GM12878 (cell line): ENCODE measurements at regions not wholly inside any gene's neighbourhood (a gene's known extent, or its start where the extent isn't known, plus 50 kb on each side); places are given as distances from the start of the nearest gene placed in this dataset.
A peak's percentile ranks its signal among the peaks of the same experiment; 100 is the strongest.

Experiments used
- ATAC-seq: fragments of 200-7000 bp; cut with Tn5 transposase; 3 replicates; pipeline ENCODE4 v1.9.1; 2020; ENCODE audit warnings: mild to moderate bottlenecking, moderate library complexity
- BruUV-seq: library from RNA; stranded (reverse); fragments of 400-500 nt; replicated peaks from 2 replicates; lab custom pipeline; 2021; lab: Mats Ljungman, UMichigan
- CTCF ChIA-PET: fragments of 300-600 bp; sonication (Branson Sonifier 250); formaldehyde crosslinking; extraction: SDS; loops from one replicate; lab custom pipeline; 2021; ENCODE audit warnings: inconsistent platforms; lab: Yijun Ruan, JAX
- POLR2A ChIA-PET: fragments of 350-600 bp; formaldehyde crosslinking; extraction: SDS; loops from one replicate; lab custom pipeline; 2021; ENCODE audit warnings: inconsistent platforms; lab: Charles Lee
- RAD21 ChIA-PET: fragments of 300-600 bp; sonication (Branson Sonifier 250); formaldehyde crosslinking; loops from one replicate; lab custom pipeline; 2023; ENCODE audit warnings: antibody characterized with exemption; ENCODE audit not compliant: unreplicated experiment; lab: Charles Lee
- SMC1A ChIA-PET: fragments of 300-600 bp; sonication (Branson Sonifier 250); formaldehyde crosslinking; loops from one replicate; lab custom pipeline; 2023; ENCODE audit not compliant: unreplicated experiment, uncharacterized antibody; lab: Charles Lee
- DNase-seq: peaks from one replicate; pipeline ENCODE4 v3.0.0-alpha.2; 2011; ENCODE audit warnings: low read depth, low spot score
- FAIRE-seq: peaks from 3 replicates; lab custom pipeline; 2011; peaks lifted over from hg19 to GRCh38; lab: Jason Lieb, UNC
- H2AFZ ChIP-seq: 2 replicates; pipeline ENCODE4 v1.6.0; 2011; ENCODE audit warnings: low read depth, low read length, control low read depth; ENCODE audit not compliant: control insufficient read depth
- H3K27ac ChIP-seq: 2 replicates; pipeline ENCODE4 v1.5.1; 2011; ENCODE audit warnings: control low read depth; ENCODE audit not compliant: control insufficient read depth, insufficient read depth
- H3K27me3 ChIP-seq, 2 experiments: replicated peaks in 1 of 2; 2 replicates each; pipeline versions ENCODE4 v1.6.0 to v1.6.1; 2011; ENCODE audit warnings: low read length in 1 of 2; ENCODE audit not compliant: control insufficient read depth in 2 of 2, insufficient read depth in 2 of 2
- H3K36me3 ChIP-seq, 2 experiments: 2 replicates each; pipeline ENCODE4 v1.5.1; 2011; ENCODE audit warnings: low read length in 1 of 2; ENCODE audit not compliant: control insufficient read depth in 2 of 2, insufficient read depth in 2 of 2
- H3K4me1 ChIP-seq: 2 replicates; pipeline ENCODE4 v1.6.1; 2011; ENCODE audit warnings: mild to moderate bottlenecking, low read length, moderate library complexity, mixed read lengths; ENCODE audit not compliant: control insufficient read depth, insufficient read depth
- H3K4me2 ChIP-seq: 2 replicates; pipeline ENCODE4 v1.6.0; 2011; ENCODE audit warnings: control low read depth; ENCODE audit not compliant: control insufficient read depth, insufficient read depth
- H3K4me3 ChIP-seq: fragments of 200-600 bp; sonication (generic); 2 replicates; pipeline ENCODE4 v1.5.1; 2016
- H3K79me2 ChIP-seq: 2 replicates; pipeline ENCODE4 v1.6.0; 2011; ENCODE audit warnings: low read length; ENCODE audit not compliant: control insufficient read depth, insufficient read depth
- H3K9ac ChIP-seq: 2 replicates; pipeline ENCODE4 v1.8.0; 2011; ENCODE audit warnings: low read length, control low read depth, mixed read lengths; ENCODE audit not compliant: control insufficient read depth, insufficient read depth
- H3K9me3 ChIP-seq: replicated peaks from 3 replicates; pipeline ENCODE4 v1.5.1; 2011; ENCODE audit warnings: mild to moderate bottlenecking, low read length; ENCODE audit not compliant: control insufficient read depth, insufficient read depth
- H4K20me1 ChIP-seq: 2 replicates; pipeline ENCODE4 v1.6.0; 2011; ENCODE audit not compliant: control insufficient read depth, insufficient read depth
- BACH1 ChIP-seq: fragments of 450-650 bp; IDR thresholded peaks from 2 replicates; pipeline ENCODE4 v1.6.1; 2017; ENCODE audit warnings: mild to moderate bottlenecking, borderline replicate concordance
- CBX3 ChIP-seq: fragments of 200-600 bp; sonication (generic); IDR thresholded peaks from 2 replicates; pipeline ENCODE4 v1.6.1; 2016; ENCODE audit warnings: low read depth, borderline replicate concordance
- CEBPB ChIP-seq, 2 experiments: fragments of 150-350 bp in 1 of 2; IDR thresholded peaks; 2 replicates each; pipeline ENCODE4 v1.6.1; 2012 to 2014; ENCODE audit warnings: low read depth in 2 of 2, low read length in 2 of 2, borderline replicate concordance in 1 of 2, inconsistent platforms in 1 of 2
- CHD2 ChIP-seq: IDR thresholded peaks from 2 replicates; pipeline ENCODE4 v1.6.1; 2011; ENCODE audit warnings: low read depth, low read length, improper control_type of control experiment, borderline replicate concordance
- CREM ChIP-seq: IDR thresholded peaks from 2 replicates; pipeline ENCODE4 v1.6.1; 2014; ENCODE audit warnings: antibody characterized with exemption, low read depth
- EED ChIP-seq: sonication (generic); IDR thresholded peaks from 2 replicates; pipeline ENCODE4 v1.6.1; 2016; ENCODE audit warnings: antibody characterized with exemption, low read depth
- EGR1 ChIP-seq, 2 experiments: IDR thresholded peaks; 1 replicate in 1 of 2; 2 replicates in 1 of 2; pipeline ENCODE4 v1.6.1; 2011 to 2012; ENCODE audit warnings: low read depth in 2 of 2, low read length in 2 of 2, borderline replicate concordance in 1 of 2, mild to moderate bottlenecking in 1 of 2, moderate library complexity in 1 of 2
- EP300 ChIP-seq, 2 experiments: fragments of 150-350 bp in 1 of 2; IDR thresholded peaks; 2 replicates each; pipeline ENCODE4 v1.6.1; 2011 to 2012; ENCODE audit warnings: low read depth in 2 of 2, low read length in 2 of 2, borderline replicate concordance in 1 of 2, improper control_type of control experiment in 1 of 2, inconsistent platforms in 1 of 2; ENCODE audit not compliant: control insufficient read depth in 1 of 2
- JUNB ChIP-seq: IDR thresholded peaks from 2 replicates; pipeline ENCODE4 v1.6.1; 2016; ENCODE audit warnings: antibody characterized with exemption, mild to moderate bottlenecking
- NFIC ChIP-seq: IDR thresholded peaks from 2 replicates; pipeline ENCODE4 v1.6.1; 2012; ENCODE audit warnings: low read depth, mild to moderate bottlenecking, inconsistent platforms, low read length, moderate library complexity
- POLR2AphosphoS2 ChIP-seq: IDR thresholded peaks from 2 replicates; pipeline ENCODE4 v1.6.1; 2011; ENCODE audit warnings: low read depth, mild to moderate bottlenecking, low read length, improper control_type of control experiment, moderate library complexity
- SMAD1 ChIP-seq: fragments of 450-650 bp; IDR thresholded peaks from 2 replicates; pipeline ENCODE4 v1.6.1; 2018; ENCODE audit warnings: mild to moderate bottlenecking, low read depth; ENCODE audit not compliant: partially characterized antibody
- SREBF2 ChIP-seq: IDR thresholded peaks from 2 replicates; pipeline ENCODE4 v1.6.1; 2012; ENCODE audit warnings: mild to moderate bottlenecking, low read length
- TCF3 ChIP-seq: IDR thresholded peaks from 2 replicates; pipeline ENCODE4 v1.6.1; 2012; ENCODE audit warnings: low read depth, mild to moderate bottlenecking, low read length, borderline replicate concordance; ENCODE audit not compliant: insufficient read depth
- ZBTB11 ChIP-seq: fragments of 450-650 bp; formaldehyde crosslinking; IDR thresholded peaks from 2 replicates; pipeline ENCODE4 v1.5.0; 2022; ENCODE audit warnings: mild to moderate bottlenecking, missing genetic modification characterization
- WGBS: methylation state at CpG from one replicate; pipeline ENCODE4 v1.1.6; 2016; ENCODE audit warnings: low lambda C conversion rate; ENCODE audit not compliant: insufficient replicate concordance, insufficient coverage; ENCODE audit errors: missing lambda C conversion rate; 5-methylcytosine and 5-hydroxymethylcytosine counted together
- in situ Hi-C: fragments of 300-500 bp; cut with MboI; formaldehyde crosslinking; loops from 9 replicates; pipeline ENCODE4 v1.14.3; 2018; ENCODE audit warnings: mixed read lengths
- intact Hi-C: fragments of 100-400 bp; cut with micrococcal nuclease; formaldehyde crosslinking; loops from one replicate; pipeline ENCODE4 v1.14.2; 2022; ENCODE audit not compliant: unreplicated experiment
- TF ChIP-seq, protein P1 (sequence below): fragments of 450-650 bp; IDR thresholded peaks from 2 replicates; pipeline ENCODE4 v1.6.1; 2016; ENCODE audit warnings: mild to moderate bottlenecking
- TF ChIP-seq, protein P2 (sequence below): fragments of 450-650 bp; formaldehyde crosslinking; IDR thresholded peaks from 2 replicates; pipeline ENCODE4 v1.4.0; 2022; ENCODE audit warnings: mild to moderate bottlenecking, moderate library complexity

DNA sequence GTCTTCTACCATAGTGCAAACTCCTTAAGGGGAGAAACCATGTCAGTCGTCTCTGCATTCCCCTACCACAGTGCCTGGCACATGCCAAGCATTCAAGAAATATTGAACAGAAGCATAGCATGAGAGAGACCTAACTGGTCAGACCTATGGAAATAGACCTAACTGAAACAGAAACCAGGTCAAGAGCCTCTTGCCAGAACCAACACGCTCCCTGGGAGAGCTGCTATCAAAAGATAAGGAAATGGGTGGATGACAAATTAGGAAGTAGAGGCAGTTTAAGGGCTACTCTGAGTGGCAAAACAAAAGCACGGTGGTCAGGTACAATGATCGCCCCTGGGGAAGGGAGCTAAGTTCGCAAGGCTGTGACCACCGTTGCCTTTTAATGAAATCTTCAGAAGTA, 66.0 kb upstream of the SMIM15 start:
- in situ Hi-C loops = no loop called here
- TF ChIP-seq, protein P1, sequence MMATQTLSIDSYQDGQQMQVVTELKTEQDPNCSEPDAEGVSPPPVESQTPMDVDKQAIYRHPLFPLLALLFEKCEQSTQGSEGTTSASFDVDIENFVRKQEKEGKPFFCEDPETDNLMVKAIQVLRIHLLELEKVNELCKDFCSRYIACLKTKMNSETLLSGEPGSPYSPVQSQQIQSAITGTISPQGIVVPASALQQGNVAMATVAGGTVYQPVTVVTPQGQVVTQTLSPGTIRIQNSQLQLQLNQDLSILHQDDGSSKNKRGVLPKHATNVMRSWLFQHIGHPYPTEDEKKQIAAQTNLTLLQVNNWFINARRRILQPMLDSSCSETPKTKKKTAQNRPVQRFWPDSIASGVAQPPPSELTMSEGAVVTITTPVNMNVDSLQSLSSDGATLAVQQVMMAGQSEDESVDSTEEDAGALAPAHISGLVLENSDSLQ = no peak
- TF ChIP-seq EGR1 (IDR thresholded peaks at IDR 0.05; ENCODE audit: borderline replicate concordance in 1 of 2, low read depth in 2 of 2, low read length in 2 of 2) = no peak
- TF ChIP-seq, protein P2, sequence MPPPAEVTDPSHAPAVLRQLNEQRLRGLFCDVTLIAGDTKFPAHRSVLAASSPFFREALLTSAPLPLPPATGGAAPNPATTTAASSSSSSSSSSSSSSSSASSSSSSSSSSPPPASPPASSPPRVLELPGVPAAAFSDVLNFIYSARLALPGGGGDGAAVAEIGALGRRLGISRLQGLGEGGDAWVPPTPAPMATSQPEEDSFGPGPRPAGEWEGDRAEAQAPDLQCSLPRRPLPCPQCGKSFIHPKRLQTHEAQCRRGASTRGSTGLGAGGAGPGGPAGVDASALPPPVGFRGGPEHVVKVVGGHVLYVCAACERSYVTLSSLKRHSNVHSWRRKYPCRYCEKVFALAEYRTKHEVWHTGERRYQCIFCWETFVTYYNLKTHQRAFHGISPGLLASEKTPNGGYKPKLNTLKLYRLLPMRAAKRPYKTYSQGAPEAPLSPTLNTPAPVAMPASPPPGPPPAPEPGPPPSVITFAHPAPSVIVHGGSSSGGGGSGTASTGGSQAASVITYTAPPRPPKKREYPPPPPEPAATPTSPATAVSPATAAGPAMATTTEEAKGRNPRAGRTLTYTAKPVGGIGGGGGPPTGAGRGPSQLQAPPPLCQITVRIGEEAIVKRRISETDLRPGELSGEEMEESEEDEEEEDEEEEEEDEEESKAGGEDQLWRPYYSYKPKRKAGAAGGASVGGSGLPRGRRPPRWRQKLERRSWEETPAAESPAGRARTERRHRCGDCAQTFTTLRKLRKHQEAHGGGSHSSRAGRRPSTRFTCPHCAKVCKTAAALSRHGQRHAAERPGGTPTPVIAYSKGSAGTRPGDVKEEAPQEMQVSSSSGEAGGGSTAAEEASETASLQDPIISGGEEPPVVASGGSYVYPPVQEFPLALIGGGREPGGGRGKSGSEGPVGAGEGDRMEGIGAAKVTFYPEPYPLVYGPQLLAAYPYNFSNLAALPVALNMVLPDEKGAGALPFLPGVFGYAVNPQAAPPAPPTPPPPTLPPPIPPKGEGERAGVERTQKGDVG (CRISPR knock-in tag) = no peak
- no peak for TF ChIP-seq CEBPB (IDR thresholded peaks at IDR 0.05; ENCODE audit: borderline replicate concordance in 1 of 2, low read depth in 2 of 2, low read length in 2 of 2)
- no peak for TF ChIP-seq SREBF2
- no peak for TF ChIP-seq EP300 (IDR thresholded peaks at IDR 0.05; ENCODE audit: borderline replicate concordance in 1 of 2, control insufficient read depth in 1 of 2, low read depth in 2 of 2, low read length in 2 of 2)
- no peak for TF ChIP-seq JUNB
- no peak for TF ChIP-seq TCF3
- no peak for TF ChIP-seq CREM
- no peak for TF ChIP-seq NFIC
- no peak for TF ChIP-seq CHD2
- TF ChIP-seq ZBTB11 = no peak
- no peak for TF ChIP-seq SMAD1
- TF ChIP-seq BACH1 = no peak
- no peak for TF ChIP-seq POLR2AphosphoS2
- no peak for TF ChIP-seq CBX3
- TF ChIP-seq EED = no peak

More for the DNA sequence above, 66.0 kb upstream of the SMIM15 start:
- WGBS = 23% methylated on average over 6 of the region's 6 CpGs
- no peak overlapping the region for H3K9ac ChIP-seq
- peaks cover 10% of the 10 kb centered on the region; the same call in 1 of the 2 replicates for H3K4me1 ChIP-seq
- no peak overlapping the region for H3K4me2 ChIP-seq
- DNase-seq (no peak), FAIRE-seq (peak; percentile 49), ATAC-seq (peak; percentile 25; the same call in 2 of the 3 replicates)
- no peak overlapping the region for H3K27ac ChIP-seq
- H3K9me3 ChIP-seq = peaks cover 2% of the 10 kb centered on the region; the same call in 2 of the 3 replicates
- CTCF ChIA-PET = no interaction called here
- H4K20me1 ChIP-seq = no peaks in the 10 kb centered on the region
- H2AFZ ChIP-seq = no peak overlapping the region
- H3K4me3 ChIP-seq = no peak overlapping the region
- intact Hi-C loops = no loop called here
- H3K27me3 ChIP-seq = no peaks in the 10 kb centered on the region
- no peaks in the 10 kb centered on the region for H3K79me2 ChIP-seq
- RAD21 ChIA-PET = interaction anchor here (0.9 to 1.1 kb wide), 3 partner anchors 27 to 104 kb away, joined by 3 to 4 read pairs (median 4); partner anchors contain the start of gene ZSWIM6
- H3K36me3 ChIP-seq = no peaks in the 10 kb centered on the region
- SMC1A ChIA-PET = interaction anchor here (1.0 to 1.5 kb wide), 3 partner anchors 29 to 67 kb away, joined by 3 to 5 read pairs (median 3); no protein-coding TSS in a partner anchor
- POLR2A ChIA-PET = no interaction called here
- no TSS peak for BruUV-seq
